Stomach (tissue), 8 donors: ENCODE measurements at regions not wholly inside any gene's neighbourhood (a gene's known extent, or its start where the extent isn't known, plus 50 kb on each side); places are given as distances from the start of the nearest gene placed in this dataset.
"Not testable (repeated sequence)": the region's sequence is repeated elsewhere in the genome, so short reads cannot be mapped to it uniquely, and the experiment has no call there.

Experiments
- DNase-seq, 2 donors: peaks; one replicate each; pipeline versions ENCODE4 v3.0.0 to v3.0.0-alpha.2; 2013 to 2019
- H3K27ac ChIP-seq, 5 donors: fragments of 200-600 bp in 4 of 5; sonication (generic) in 4 of 5; one replicate each; pipeline ENCODE4 v1.5.1; 2013 to 2019; ENCODE audit warnings: mild to moderate bottlenecking in 1 of 5, moderate library complexity in 1 of 5
- H3K27me3 ChIP-seq, 3 donors: fragments of 200-600 bp; sonication (generic); one replicate each; pipeline ENCODE4 v1.5.1; 2017 to 2019; ENCODE audit warnings: mixed run types in 1 of 3
- H3K36me3 ChIP-seq, 4 donors: fragments of 200-600 bp; sonication (generic); 1 replicate in 3 of 4; 2 replicates in 1 of 4; pipeline ENCODE4 v1.5.1; 2016 to 2019
- H3K4me1 ChIP-seq, 4 donors: fragments of 200-600 bp; sonication (generic); one replicate each; pipeline ENCODE4 v1.5.1; 2016 to 2019
- H3K4me3 ChIP-seq, 4 donors: fragments of 200-600 bp; sonication (generic) in 3 of 4; one replicate each; pipeline ENCODE4 v1.5.1; 2016 to 2019; ENCODE audit warnings: mild to moderate bottlenecking in 1 of 4
- H3K9me3 ChIP-seq, 4 donors: fragments of 200-600 bp; sonication (generic); one replicate each; pipeline ENCODE4 v1.5.1; 2016 to 2019
- EP300 ChIP-seq: sonication (generic); formaldehyde crosslinking; IDR thresholded peaks from one replicate; pipeline ENCODE4 v1.6.1; 2017; ENCODE audit warnings: antibody characterized with exemption
- POLR2A ChIP-seq, 4 donors: fragments of 450-650 bp; IDR thresholded peaks; one replicate each; pipeline ENCODE4 v1.6.1; 2016; ENCODE audit warnings: antibody characterized with exemption in 4 of 4, control low read depth in 2 of 4, mild to moderate bottlenecking in 1 of 4, moderate library complexity in 1 of 4
- POLR2AphosphoS5 ChIP-seq, 3 donors: sonication (generic); formaldehyde crosslinking; IDR thresholded peaks; one replicate each; pipeline ENCODE4 v1.6.1; 2016; ENCODE audit warnings: antibody characterized with exemption in 3 of 3
- WGBS, 5 donors: extraction: QIAGEN DNeasy Blood & Tissue Kit in 3 of 5; methylation state at CpG; one replicate each; pipeline versions ENCODE4 v1.1.5 to v1.1.7; 2013 to 2018; 5-methylcytosine and 5-hydroxymethylcytosine counted together
- intact Hi-C: fragments of 100-400 bp; cut with DNase I; formaldehyde crosslinking; loops from one replicate; pipeline ENCODE4 v1.15.1; 2023; ENCODE audit warnings: low total_unique reads
- TF ChIP-seq, protein P1 (sequence below), 7 experiments: fragments of 450-650 bp in 4 of 7; fragments of 200-600 bp in 3 of 7; sonication (generic) in 3 of 7; IDR thresholded peaks; one replicate each; pipeline ENCODE4 v1.5.1; 2016 to 2019; ENCODE audit warnings: antibody characterized with exemption in 7 of 7, control low read depth in 2 of 7, mild to moderate bottlenecking in 1 of 7
- donor health status: healthy with polysubstance abuse.
- donor health status: Bipolar disorder and iron deficiency.
- donor health status: healthy.

GRCh38 chr3:102933377-102933776 is 498.6 kb downstream of the ZPLD1 start:
- TF ChIP-seq POLR2AphosphoS5 (IDR thresholded peaks at IDR 0.05) (no peak), POLR2A (IDR thresholded peaks at IDR 0.05) (no peak)
- TF ChIP-seq, protein P1, sequence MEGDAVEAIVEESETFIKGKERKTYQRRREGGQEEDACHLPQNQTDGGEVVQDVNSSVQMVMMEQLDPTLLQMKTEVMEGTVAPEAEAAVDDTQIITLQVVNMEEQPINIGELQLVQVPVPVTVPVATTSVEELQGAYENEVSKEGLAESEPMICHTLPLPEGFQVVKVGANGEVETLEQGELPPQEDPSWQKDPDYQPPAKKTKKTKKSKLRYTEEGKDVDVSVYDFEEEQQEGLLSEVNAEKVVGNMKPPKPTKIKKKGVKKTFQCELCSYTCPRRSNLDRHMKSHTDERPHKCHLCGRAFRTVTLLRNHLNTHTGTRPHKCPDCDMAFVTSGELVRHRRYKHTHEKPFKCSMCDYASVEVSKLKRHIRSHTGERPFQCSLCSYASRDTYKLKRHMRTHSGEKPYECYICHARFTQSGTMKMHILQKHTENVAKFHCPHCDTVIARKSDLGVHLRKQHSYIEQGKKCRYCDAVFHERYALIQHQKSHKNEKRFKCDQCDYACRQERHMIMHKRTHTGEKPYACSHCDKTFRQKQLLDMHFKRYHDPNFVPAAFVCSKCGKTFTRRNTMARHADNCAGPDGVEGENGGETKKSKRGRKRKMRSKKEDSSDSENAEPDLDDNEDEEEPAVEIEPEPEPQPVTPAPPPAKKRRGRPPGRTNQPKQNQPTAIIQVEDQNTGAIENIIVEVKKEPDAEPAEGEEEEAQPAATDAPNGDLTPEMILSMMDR (IDR thresholded peaks at IDR 0.05): no peak
- Histone ChIP-seq H3K36me3 (no peaks in the 10 kb centered on the region), H3K27me3 (no peaks in the 10 kb centered on the region), H3K4me1 (no peaks in the 10 kb centered on the region), H3K4me3 (no peak overlapping the region), H3K9me3 (peaks cover 0 to 4% (median 0%) of the 10 kb centered on the region in 4 donors), H3K27ac (no peak overlapping the region)
- intact Hi-C loops: no loop called here
- DNase-seq: no peak
- WGBS, 5 donors: 70 to 86% (median 77%) methylated on average over 2 of the region's 2 CpGs

GRCh38 chr3:102936511-102937045 is 501.8 kb downstream of the ZPLD1 start:
- no peak overlapping the region for H3K4me3 ChIP-seq
- WGBS, 5 donors: 21 to 38% (median 34%) methylated on average over 2 of the region's 2 CpGs
- TF ChIP-seq POLR2AphosphoS5 (IDR thresholded peaks at IDR 0.05) (no peak), EP300 (no peak), POLR2A (IDR thresholded peaks at IDR 0.05) (no peak)
- TF ChIP-seq, protein P1 (IDR thresholded peaks at IDR 0.05): no peak
- no peak overlapping the region for H3K27ac ChIP-seq
- no peaks in the 10 kb centered on the region for H3K36me3 ChIP-seq
- intact Hi-C loops: no loop called here
- peak in 1 of 2 donors; percentile 25 for DNase-seq
- no peaks in the 10 kb centered on the region for H3K4me1 ChIP-seq
- H3K27me3 ChIP-seq: no peaks in the 10 kb centered on the region
- peaks cover 0 to 4% (median 0%) of the 10 kb centered on the region in 4 donors for H3K9me3 ChIP-seq

GRCh38 chr3:102941786-102942185 is 507.0 kb downstream of the ZPLD1 start:
- no peak overlapping the region for H3K4me3 ChIP-seq
- intact Hi-C loops: no loop called here

GRCh38 chr3:102946445-102946844 is 511.6 kb downstream of the ZPLD1 start:
- H3K36me3 ChIP-seq, H3K9me3 ChIP-seq: not testable (repeated sequence)
- WGBS, 5 donors: 86 to 96% (median 91%) methylated on average over 10 of the region's 10 CpGs

More at GRCh38 chr3:102941786-102942185, 507.0 kb downstream of the ZPLD1 start:
- Histone ChIP-seq H3K27me3 (no peaks in the 10 kb centered on the region), H3K27ac (no peak overlapping the region), H3K9me3 (no peaks in the 10 kb centered on the region), H3K4me1 (no peaks in the 10 kb centered on the region), H3K36me3 (no peaks in the 10 kb centered on the region)
- DNase-seq: no peak
- 34 to 50% (median 43%) methylated on average over 1 of the region's 1 CpG for WGBS, 5 donors
- TF ChIP-seq, protein P1 (IDR thresholded peaks at IDR 0.05): no peak
- TF ChIP-seq POLR2AphosphoS5 (IDR thresholded peaks at IDR 0.05) (no peak), POLR2A (IDR thresholded peaks at IDR 0.05) (no peak), EP300 (no peak)

DNA sequence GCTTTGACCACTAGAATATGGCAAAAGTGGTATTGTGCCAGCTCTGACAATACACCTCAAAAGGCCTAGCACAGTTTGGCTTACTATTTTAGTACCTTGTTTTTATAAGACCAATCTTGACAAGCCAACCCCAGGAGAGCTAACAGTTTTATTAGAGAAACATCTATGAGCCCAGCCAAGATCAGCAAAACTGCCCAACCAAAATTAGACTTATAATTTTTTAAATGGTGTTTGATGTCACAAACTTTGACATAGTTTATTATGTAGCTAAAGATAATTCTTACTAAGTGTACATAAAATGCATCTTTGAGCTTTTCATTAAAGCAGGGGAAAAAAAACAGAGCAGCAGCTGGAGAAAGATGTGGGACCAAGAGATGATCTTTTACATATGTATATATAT is 537.5 kb downstream of the ZPLD1 start:
- no peak overlapping the region for H3K4me3 ChIP-seq
- no peaks in the 10 kb centered on the region for H3K36me3 ChIP-seq
- TF ChIP-seq POLR2A (IDR thresholded peaks at IDR 0.05) (no peak), EP300 (no peak), POLR2AphosphoS5 (IDR thresholded peaks at IDR 0.05) (no peak)
- TF ChIP-seq, protein P1 (IDR thresholded peaks at IDR 0.05): no peak
- intact Hi-C loops: no loop called here
- H3K9me3 ChIP-seq: peaks cover 0 to 7% (median 0%) of the 10 kb centered on the region in 4 donors
- H3K4me1 ChIP-seq: no peaks in the 10 kb centered on the region
- no peak for DNase-seq
- no peak overlapping the region for H3K27ac ChIP-seq
- no peaks in the 10 kb centered on the region for H3K27me3 ChIP-seq

More at GRCh38 chr3:102946445-102946844, 511.6 kb downstream of the ZPLD1 start:
- H3K27ac ChIP-seq, H3K27me3 ChIP-seq, H3K4me1 ChIP-seq, intact Hi-C loops, H3K4me3 ChIP-seq, DNase-seq: not testable (repeated sequence)
